ENCODE measurements at regions not wholly inside any gene's neighbourhood (a gene's known extent, or its start where the extent isn't known, plus 50 kb on each side); places are given as distances from the start of the nearest gene placed in this dataset.

DNA sequence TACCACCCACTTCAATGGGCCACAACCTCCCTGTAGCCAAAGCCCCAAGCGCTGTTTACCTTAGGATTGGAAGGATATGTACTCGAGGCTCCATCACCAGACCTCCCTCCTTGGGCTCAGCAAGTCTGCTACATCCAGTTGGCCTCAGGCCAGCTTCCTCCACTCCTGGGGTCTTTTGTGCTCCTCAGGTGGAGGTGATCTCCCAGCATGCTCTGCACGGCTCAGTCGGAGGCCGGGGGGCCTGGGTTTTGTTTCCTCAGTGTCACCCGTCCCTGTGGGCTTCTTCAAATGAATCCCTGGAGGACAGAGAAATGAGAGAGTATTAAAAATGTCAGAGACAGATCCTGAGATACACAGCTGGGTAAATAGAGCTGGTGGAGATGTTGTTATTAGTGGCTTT lies 723.1 kb upstream of the TBX3 start:
- Histone ChIP-seq H3K36me3 (ENCODE audit: control insufficient read depth, insufficient read depth, low read length) (no peaks in the 10 kb centered on the region), H3K27me3 (ENCODE audit: control insufficient read depth, insufficient read depth, low read length, poor library complexity, severe bottlenecking) (no peaks in the 10 kb centered on the region), H3K9me3 (ENCODE audit: control insufficient read depth, low read length) (no peaks in the 10 kb centered on the region), H3K4me3 (ENCODE audit: insufficient read depth, low read depth, low read length) (no peak overlapping the region), H3K27ac (ENCODE audit: insufficient read depth, low read depth, low read length, poor library complexity, severe bottlenecking) (no peak overlapping the region), H3K4me1 (ENCODE audit: control insufficient read depth, insufficient read depth, low read length) (peaks cover 3% of the 10 kb centered on the region)
- WGBS, 2 experiments = 85 to 86% methylated on average over 6 of the region's 6 CpGs

- Histone ChIP-seq H3K27ac (ENCODE audit: insufficient read depth, low read depth, low read length, poor library complexity, severe bottlenecking) (no peak overlapping the region), H3K4me1 (ENCODE audit: control insufficient read depth, insufficient read depth, low read length) (no peaks in the 10 kb centered on the region), H3K36me3 (ENCODE audit: control insufficient read depth, insufficient read depth, low read length) (no peaks in the 10 kb centered on the region), H3K9me3 (ENCODE audit: control insufficient read depth, low read length) (no peaks in the 10 kb centered on the region), H3K4me3 (ENCODE audit: insufficient read depth, low read depth, low read length) (no peak overlapping the region), H3K27me3 (ENCODE audit: control insufficient read depth, insufficient read depth, low read length, poor library complexity, severe bottlenecking) (no peaks in the 10 kb centered on the region)
- WGBS, 2 experiments = 93 to 99% methylated on average over 3 to 4 of the region's 4 CpGs
Observed at GRCh38 chr12:115405471-115405860, 721.5 kb upstream of the TBX3 start.

- Histone ChIP-seq H3K27ac (ENCODE audit: insufficient read depth, low read depth, low read length, poor library complexity, severe bottlenecking) (no peak overlapping the region), H3K9me3 (ENCODE audit: control insufficient read depth, low read length) (no peaks in the 10 kb centered on the region), H3K4me3 (ENCODE audit: insufficient read depth, low read depth, low read length) (no peak overlapping the region), H3K36me3 (ENCODE audit: control insufficient read depth, insufficient read depth, low read length) (no peaks in the 10 kb centered on the region), H3K27me3 (ENCODE audit: control insufficient read depth, insufficient read depth, low read length, poor library complexity, severe bottlenecking) (no peaks in the 10 kb centered on the region), H3K4me1 (ENCODE audit: control insufficient read depth, insufficient read depth, low read length) (no peaks in the 10 kb centered on the region)
- WGBS, 2 experiments = 91 to 92% methylated on average over 9 of the region's 9 CpGs
Observed at GRCh38 chr12:115404761-115405470, 720.9 kb upstream of the TBX3 start.

DNA sequence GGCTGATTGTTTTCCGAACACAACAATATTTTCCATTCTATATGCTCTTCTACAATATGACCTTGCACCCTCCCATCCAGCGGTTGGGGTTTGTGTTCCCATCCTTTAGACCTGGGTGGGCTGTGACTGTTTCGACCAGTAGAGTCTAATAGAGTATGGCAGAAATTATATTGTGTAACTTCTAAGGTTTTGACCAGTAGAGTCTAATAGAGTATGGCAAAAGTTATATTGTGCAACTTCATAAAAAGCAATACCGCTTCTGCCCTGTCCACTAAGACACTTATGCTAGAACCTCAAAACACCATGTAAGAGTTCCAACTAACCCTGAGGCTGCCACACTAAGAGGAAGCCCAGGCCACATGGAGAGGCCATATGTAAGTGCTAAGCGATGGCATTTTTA lies 719.7 kb upstream of the TBX3 start:
- 89 to 94% methylated on average over 4 to 5 of the region's 5 CpGs for WGBS, 2 experiments

GRCh38 chr12:115403253-115403652 lies 719.3 kb upstream of the TBX3 start:
- Histone ChIP-seq H3K27me3 (ENCODE audit: control insufficient read depth, insufficient read depth, low read length, poor library complexity, severe bottlenecking) (no peaks in the 10 kb centered on the region), H3K9me3 (ENCODE audit: control insufficient read depth, low read length) (no peaks in the 10 kb centered on the region), H3K4me1 (ENCODE audit: control insufficient read depth, insufficient read depth, low read length) (no peaks in the 10 kb centered on the region), H3K27ac (ENCODE audit: insufficient read depth, low read depth, low read length, poor library complexity, severe bottlenecking) (no peak overlapping the region), H3K4me3 (ENCODE audit: insufficient read depth, low read depth, low read length) (no peak overlapping the region), H3K36me3 (ENCODE audit: control insufficient read depth, insufficient read depth, low read length) (no peaks in the 10 kb centered on the region)
- 81% methylated on average over 2 of the region's 2 CpGs for WGBS, 2 experiments

More for the DNA sequence above, 719.7 kb upstream of the TBX3 start:
- Histone ChIP-seq H3K4me1 (ENCODE audit: control insufficient read depth, insufficient read depth, low read length) (no peaks in the 10 kb centered on the region), H3K27ac (ENCODE audit: insufficient read depth, low read depth, low read length, poor library complexity, severe bottlenecking) (no peak overlapping the region), H3K27me3 (ENCODE audit: control insufficient read depth, insufficient read depth, low read length, poor library complexity, severe bottlenecking) (no peaks in the 10 kb centered on the region), H3K4me3 (ENCODE audit: insufficient read depth, low read depth, low read length) (no peak overlapping the region), H3K9me3 (ENCODE audit: control insufficient read depth, low read length) (no peaks in the 10 kb centered on the region), H3K36me3 (ENCODE audit: control insufficient read depth, insufficient read depth, low read length) (no peaks in the 10 kb centered on the region)

DNA sequence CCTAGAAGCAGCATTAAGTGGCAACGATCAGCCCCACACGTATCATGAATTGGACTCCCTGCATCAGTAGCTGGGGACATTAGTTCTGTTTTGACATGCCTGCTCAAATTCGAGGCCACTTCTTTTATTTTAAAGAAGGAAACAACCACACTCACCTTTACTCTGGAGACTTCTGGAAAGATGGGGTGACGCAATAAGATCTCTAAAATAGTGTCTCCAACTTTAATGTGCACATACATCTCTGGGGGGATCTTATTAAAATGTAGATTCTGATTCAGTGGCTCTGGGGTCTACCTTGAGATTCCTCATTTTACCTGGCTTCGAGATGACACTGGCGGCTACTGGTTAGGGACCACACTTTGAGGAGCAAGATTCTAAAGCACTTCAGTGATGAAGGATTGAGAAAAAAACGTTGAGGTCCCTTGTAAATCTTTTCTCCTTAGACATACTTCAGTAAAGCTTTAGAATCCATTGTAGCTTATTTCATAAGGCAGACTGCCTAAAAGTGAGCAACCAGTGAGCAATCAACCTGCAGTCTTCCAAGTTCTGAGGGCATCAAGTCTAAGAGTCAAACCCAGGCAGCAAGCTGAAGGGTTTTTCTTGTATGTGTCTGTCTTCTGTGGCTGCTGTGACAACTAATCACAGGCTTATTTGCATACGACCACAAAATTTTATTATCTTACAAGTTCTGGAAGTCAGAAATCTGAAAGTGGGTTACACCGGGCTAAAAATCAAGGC lies 718.6 kb upstream of the TBX3 start:
- H3K4me3 ChIP-seq (ENCODE audit: insufficient read depth, low read depth, low read length) = no peak overlapping the region
- no peaks in the 10 kb centered on the region for H3K36me3 ChIP-seq (ENCODE audit: control insufficient read depth, insufficient read depth, low read length)
- H3K27me3 ChIP-seq (ENCODE audit: control insufficient read depth, insufficient read depth, low read length, poor library complexity, severe bottlenecking) = no peaks in the 10 kb centered on the region
- no peaks in the 10 kb centered on the region for H3K9me3 ChIP-seq (ENCODE audit: control insufficient read depth, low read length)
- no peaks in the 10 kb centered on the region for H3K4me1 ChIP-seq (ENCODE audit: control insufficient read depth, insufficient read depth, low read length)
- WGBS, 2 experiments = 90 to 92% methylated on average over 9 of the region's 9 CpGs
- no peak overlapping the region for H3K27ac ChIP-seq (ENCODE audit: insufficient read depth, low read depth, low read length, poor library complexity, severe bottlenecking)

GRCh38 chr12:115401761-115402160 lies 717.8 kb upstream of the TBX3 start:
- Histone ChIP-seq H3K36me3 (ENCODE audit: control insufficient read depth, insufficient read depth, low read length) (no peaks in the 10 kb centered on the region), H3K4me3 (ENCODE audit: insufficient read depth, low read depth, low read length) (no peak overlapping the region), H3K27me3 (ENCODE audit: control insufficient read depth, insufficient read depth, low read length, poor library complexity, severe bottlenecking) (no peaks in the 10 kb centered on the region), H3K4me1 (ENCODE audit: control insufficient read depth, insufficient read depth, low read length) (no peaks in the 10 kb centered on the region), H3K27ac (ENCODE audit: insufficient read depth, low read depth, low read length, poor library complexity, severe bottlenecking) (no peak overlapping the region), H3K9me3 (ENCODE audit: control insufficient read depth, low read length) (no peaks in the 10 kb centered on the region)
- 86 to 98% methylated on average over 3 of the region's 3 CpGs for WGBS, 2 experiments

DNA sequence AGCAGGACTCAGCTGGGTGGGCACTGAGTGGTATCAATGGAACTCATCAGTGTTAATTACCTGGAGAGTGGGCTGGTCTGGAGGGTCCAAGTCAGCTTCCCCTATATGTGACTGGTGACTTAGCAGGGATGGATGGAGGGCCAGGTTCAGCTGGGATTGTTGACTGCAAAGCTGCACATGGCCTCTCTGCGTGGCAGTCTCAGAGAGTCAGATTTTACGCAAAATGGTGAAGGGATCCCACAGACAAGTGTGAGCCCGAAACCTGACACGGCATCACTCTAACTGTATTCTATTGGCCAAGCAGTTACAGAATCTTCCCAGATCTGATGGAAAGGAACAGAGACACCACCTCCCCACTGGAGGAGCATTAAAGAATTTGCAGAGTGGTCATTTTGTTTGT lies 716.0 kb upstream of the TBX3 start:
- H3K36me3 ChIP-seq (ENCODE audit: control insufficient read depth, insufficient read depth, low read length) = no peaks in the 10 kb centered on the region
- H3K9me3 ChIP-seq (ENCODE audit: control insufficient read depth, low read length) = no peaks in the 10 kb centered on the region
- H3K4me3 ChIP-seq (ENCODE audit: insufficient read depth, low read depth, low read length) = no peak overlapping the region
- H3K27me3 ChIP-seq (ENCODE audit: control insufficient read depth, insufficient read depth, low read length, poor library complexity, severe bottlenecking) = no peaks in the 10 kb centered on the region
- H3K27ac ChIP-seq (ENCODE audit: insufficient read depth, low read depth, low read length, poor library complexity, severe bottlenecking) = no peak overlapping the region
- WGBS, 2 experiments = 88 to 94% methylated on average over 4 of the region's 4 CpGs
- H3K4me1 ChIP-seq (ENCODE audit: control insufficient read depth, insufficient read depth, low read length) = no peaks in the 10 kb centered on the region

GRCh38 chr12:115398311-115398781 lies 714.4 kb upstream of the TBX3 start:
- Histone ChIP-seq H3K27ac (ENCODE audit: insufficient read depth, low read depth, low read length, poor library complexity, severe bottlenecking) (no peak overlapping the region), H3K9me3 (ENCODE audit: control insufficient read depth, low read length) (no peaks in the 10 kb centered on the region), H3K4me1 (ENCODE audit: control insufficient read depth, insufficient read depth, low read length) (no peaks in the 10 kb centered on the region), H3K36me3 (ENCODE audit: control insufficient read depth, insufficient read depth, low read length) (no peaks in the 10 kb centered on the region), H3K27me3 (ENCODE audit: control insufficient read depth, insufficient read depth, low read length, poor library complexity, severe bottlenecking) (no peaks in the 10 kb centered on the region), H3K4me3 (ENCODE audit: insufficient read depth, low read depth, low read length) (no peak overlapping the region)
- WGBS, 2 experiments = 90 to 93% methylated on average over 4 of the region's 4 CpGs

- Histone ChIP-seq H3K36me3 (ENCODE audit: control insufficient read depth, insufficient read depth, low read length) (no peaks in the 10 kb centered on the region), H3K27me3 (ENCODE audit: control insufficient read depth, insufficient read depth, low read length, poor library complexity, severe bottlenecking) (no peaks in the 10 kb centered on the region), H3K9me3 (ENCODE audit: control insufficient read depth, low read length) (no peaks in the 10 kb centered on the region), H3K4me3 (ENCODE audit: insufficient read depth, low read depth, low read length) (no peak overlapping the region), H3K4me1 (ENCODE audit: control insufficient read depth, insufficient read depth, low read length) (no peaks in the 10 kb centered on the region), H3K27ac (ENCODE audit: insufficient read depth, low read depth, low read length, poor library complexity, severe bottlenecking) (no peak overlapping the region)
Observed at GRCh38 chr12:115396567-115396966, 712.6 kb upstream of the TBX3 start.
